ENCODE measurements at regions not wholly inside any gene's neighbourhood (a gene's known extent, or its start where the extent isn't known, plus 50 kb on each side); places are given as distances from the start of the nearest gene placed in this dataset.
"Not testable (repeated sequence)": the region's sequence is repeated elsewhere in the genome, so short reads cannot be mapped to it uniquely, and the experiment has no call there.

GRCh38 chr17:36845916-36846315 is 91.4 kb upstream of the LHX1 start:
- WGBS, 2 donors = 33 to 41% methylated on average over 5 of the region's 5 CpGs
- H3K4me3 ChIP-seq (ENCODE audit: low read depth, poor library complexity, severe bottlenecking) = no peak overlapping the region
- intact Hi-C loops (cut with DNase I; ENCODE audit: low total_unique reads) = no loop called here
- no peak for DNase-seq (ENCODE audit: low spot score in 2 of 2)
- TF ChIP-seq CTCF (IDR thresholded peaks at IDR 0.05) = no peak
- no peak for TF ChIP-seq POLR2A (IDR thresholded peaks at IDR 0.05)

GRCh38 chr17:36846410-36847292 is 90.6 kb upstream of the LHX1 start:
- no peak for TF ChIP-seq CTCF (IDR thresholded peaks at IDR 0.05)
- no peak for TF ChIP-seq POLR2A (IDR thresholded peaks at IDR 0.05)
- WGBS, 2 donors = 58 to 65% methylated on average over 14 of the region's 14 CpGs

GRCh38 chr17:36848008-36848902 is 89.0 kb upstream of the LHX1 start:
- DNase-seq (ENCODE audit: low spot score in 2 of 2) = no peak
- H3K4me3 ChIP-seq (ENCODE audit: low read depth, poor library complexity, severe bottlenecking) = no peak overlapping the region
- TF ChIP-seq CTCF (IDR thresholded peaks at IDR 0.05) (no peak), POLR2A (IDR thresholded peaks at IDR 0.05) (no peak)
- intact Hi-C loops (cut with DNase I; ENCODE audit: low total_unique reads) = no loop called here
- WGBS, 2 donors = 77 to 79% methylated on average over 10 of the region's 10 CpGs

More at GRCh38 chr17:36846410-36847292, 90.6 kb upstream of the LHX1 start:
- no peak for DNase-seq (ENCODE audit: low spot score in 2 of 2)
- no peak overlapping the region for H3K4me3 ChIP-seq (ENCODE audit: low read depth, poor library complexity, severe bottlenecking)
- intact Hi-C loops (cut with DNase I; ENCODE audit: low total_unique reads) = no loop called here

GRCh38 chr17:36849020-36849419 is 88.3 kb upstream of the LHX1 start:
- 86 to 89% methylated on average over 9 of the region's 9 CpGs for WGBS, 2 donors
- DNase-seq (ENCODE audit: low spot score in 2 of 2); intact Hi-C loops (cut with DNase I; ENCODE audit: low total_unique reads); H3K4me3 ChIP-seq (ENCODE audit: low read depth, poor library complexity, severe bottlenecking): not testable (repeated sequence)

- intact Hi-C loops (cut with DNase I; ENCODE audit: low total_unique reads) = no loop called here
- DNase-seq (ENCODE audit: low spot score in 2 of 2) = no peak
- WGBS, 2 donors = 39 to 54% methylated on average over 8 to 9 of the region's 9 CpGs
- TF ChIP-seq CTCF (IDR thresholded peaks at IDR 0.05) (no peak), POLR2A (IDR thresholded peaks at IDR 0.05) (no peak)
- no peak overlapping the region for H3K4me3 ChIP-seq (ENCODE audit: low read depth, poor library complexity, severe bottlenecking)
These were observed 87.4 kb upstream of the LHX1 start for GRCh38 chr17:36849871-36850348.

GRCh38 chr17:36850790-36851189 is 86.5 kb upstream of the LHX1 start:
- WGBS, 2 donors = 81 to 84% methylated on average over 5 of the region's 5 CpGs
- H3K4me3 ChIP-seq (ENCODE audit: low read depth, poor library complexity, severe bottlenecking) = no peak overlapping the region
- no peak for TF ChIP-seq POLR2A (IDR thresholded peaks at IDR 0.05)
- intact Hi-C loops (cut with DNase I; ENCODE audit: low total_unique reads) = no loop called here
- DNase-seq (ENCODE audit: low spot score in 2 of 2) = no peak
